ENCODE measurements at regions not wholly inside any gene's neighbourhood (a gene's known extent, or its start where the extent isn't known, plus 50 kb on each side); places are given as distances from the start of the nearest gene placed in this dataset.

- Histone ChIP-seq H2AFZ (ENCODE audit: control insufficient read depth, low read depth, low read length) (no peak overlapping the region), H3K9me3 (replicated peaks; ENCODE audit: control insufficient read depth, insufficient read depth, low read length) (no peaks in the 10 kb centered on the region), H4K20me1 (ENCODE audit: control insufficient read depth, insufficient read depth) (no peaks in the 10 kb centered on the region), H3K9ac (ENCODE audit: control insufficient read depth, insufficient read depth, low read length) (no peak overlapping the region), H3K27me3 (replicated peaks in 1 of 2; ENCODE audit: control insufficient read depth in 2 of 2, insufficient read depth in 2 of 2, low read length in 1 of 2) (no peaks in the 10 kb centered on the region; a peak in 2 of 4 replicates), H3K4me3 (no peak overlapping the region), H3K4me1 (ENCODE audit: control insufficient read depth, insufficient read depth, low read length) (no peaks in the 10 kb centered on the region), H3K79me2 (ENCODE audit: control insufficient read depth, insufficient read depth, low read length) (no peaks in the 10 kb centered on the region), H3K36me3 (ENCODE audit: control insufficient read depth in 2 of 2, insufficient read depth in 2 of 2, low read length in 1 of 2) (no peaks in the 10 kb centered on the region), H3K27ac (ENCODE audit: control insufficient read depth, insufficient read depth) (no peak overlapping the region), H3K4me2 (ENCODE audit: control insufficient read depth, insufficient read depth) (no peak overlapping the region)
- intact Hi-C loops (cut with micrococcal nuclease; ENCODE audit: unreplicated experiment) (no loop called here), in situ Hi-C loops (cut with MboI) (no loop called here)
- DNase-seq (ENCODE audit: low read depth, low spot score) (no peak), FAIRE-seq (no peak), ATAC-seq (no peak)
- ChIA-PET CTCF (no interaction called here), RAD21 (ENCODE audit: unreplicated experiment) (no interaction called here), SMC1A (ENCODE audit: uncharacterized antibody, unreplicated experiment) (no interaction called here), POLR2A (no interaction called here)
- no TSS peak for BruUV-seq (replicated peaks)
- TF ChIP-seq MAX (IDR thresholded peaks at IDR 0.05; ENCODE audit: low read depth, low read length) (no peak), TARDBP (IDR thresholded peaks at IDR 0.05; ENCODE audit: borderline replicate concordance) (no peak), ATF3 (IDR thresholded peaks at IDR 0.05; ENCODE audit: borderline replicate concordance, extremely low read depth, low read depth, low read length) (no peak), ZSCAN29 (IDR thresholded peaks at IDR 0.05) (no peak), HDGF (IDR thresholded peaks at IDR 0.05) (no peak), ELK1 (IDR thresholded peaks at IDR 0.05; ENCODE audit: low read depth, low read length) (no peak)
- 52% methylated on average over 9 of the region's 9 CpGs for WGBS (ENCODE audit: insufficient coverage, insufficient replicate concordance, low lambda C conversion rate, missing lambda C conversion rate)
Measured at GRCh38 chr2:239563561-239563960, 162.7 kb upstream of the HDAC4 start.

GRCh38 chr2:239561446-239562001 is 160.7 kb upstream of the HDAC4 start:
- H3K4me1 ChIP-seq (ENCODE audit: control insufficient read depth, insufficient read depth, low read length) = no peaks in the 10 kb centered on the region
- RAD21 ChIA-PET (ENCODE audit: unreplicated experiment) = no interaction called here
- no peaks in the 10 kb centered on the region for H3K79me2 ChIP-seq (ENCODE audit: control insufficient read depth, insufficient read depth, low read length)
- SMC1A ChIA-PET (ENCODE audit: uncharacterized antibody, unreplicated experiment) = no interaction called here
- intact Hi-C loops (cut with micrococcal nuclease; ENCODE audit: unreplicated experiment) (no loop called here), in situ Hi-C loops (cut with MboI) (no loop called here)
- CTCF ChIA-PET = no interaction called here
- H2AFZ ChIP-seq (ENCODE audit: control insufficient read depth, low read depth, low read length) = no peak overlapping the region
- no peak for DNase-seq (ENCODE audit: low read depth, low spot score)
- no TSS peak for BruUV-seq (replicated peaks)
- no peaks in the 10 kb centered on the region for H3K36me3 ChIP-seq (ENCODE audit: control insufficient read depth in 2 of 2, insufficient read depth in 2 of 2, low read length in 1 of 2)
- H3K9ac ChIP-seq (ENCODE audit: control insufficient read depth, insufficient read depth, low read length) = no peak overlapping the region
- H4K20me1 ChIP-seq (ENCODE audit: control insufficient read depth, insufficient read depth) = no peaks in the 10 kb centered on the region
- H3K4me2 ChIP-seq (ENCODE audit: control insufficient read depth, insufficient read depth) = no peak overlapping the region
- no peak overlapping the region for H3K27ac ChIP-seq (ENCODE audit: control insufficient read depth, insufficient read depth)
- H3K4me3 ChIP-seq = no peak overlapping the region
- ATAC-seq = no peak
- no peaks in the 10 kb centered on the region; a peak in 2 of 4 replicates for H3K27me3 ChIP-seq (replicated peaks in 1 of 2; ENCODE audit: control insufficient read depth in 2 of 2, insufficient read depth in 2 of 2, low read length in 1 of 2)
- FAIRE-seq = no peak
- WGBS (ENCODE audit: insufficient coverage, insufficient replicate concordance, low lambda C conversion rate, missing lambda C conversion rate) = 29% methylated on average over 17 of the region's 17 CpGs
- POLR2A ChIA-PET = interaction anchor here (0.6 kb wide), 1 partner anchor 25 kb away, joined by 3 read pairs; no protein-coding TSS in a partner anchor
- no peaks in the 10 kb centered on the region for H3K9me3 ChIP-seq (replicated peaks; ENCODE audit: control insufficient read depth, insufficient read depth, low read length)
- TF ChIP-seq CUX1 (IDR thresholded peaks at IDR 0.05; ENCODE audit: insufficient replicate concordance, low read depth, low read length) = no peak
- no peak for TF ChIP-seq NFXL1 (IDR thresholded peaks at IDR 0.05; ENCODE audit: borderline replicate concordance)
- TF ChIP-seq RAD51 (IDR thresholded peaks at IDR 0.05) = no peak
- TF ChIP-seq ZNF384 (IDR thresholded peaks at IDR 0.05; ENCODE audit: borderline replicate concordance, low read depth, low read length) = no peak
- TF ChIP-seq MYC (IDR thresholded peaks at IDR 0.05; ENCODE audit: insufficient read depth, insufficient read length, insufficient replicate concordance, low read length, severe bottlenecking) = no peak

Data from GM12878 (cell line).